Ovary (tissue), 7 donors: ENCODE measurements at regions not wholly inside any gene's neighbourhood (a gene's known extent, or its start where the extent isn't known, plus 50 kb on each side); places are given as distances from the start of the nearest gene placed in this dataset.

Experiments
- DNase-seq, 5 donors: peaks; one replicate each; pipeline ENCODE4 v3.0.0-alpha.2; 2019 to 2020
- H3K27ac ChIP-seq, 2 donors: fragments of 200-600 bp; one replicate each; pipeline versions ENCODE4 v1.5.1 to v1.8.0; 2019 to 2022
- H3K27me3 ChIP-seq: fragments of 200-600 bp; one replicate; pipeline ENCODE4 v1.8.0; 2022
- H3K36me3 ChIP-seq: fragments of 200-600 bp; sonication (generic); one replicate; pipeline ENCODE4 v1.5.1; 2019
- H3K4me1 ChIP-seq: one replicate; pipeline ENCODE4 v1.8.1; 2013; ENCODE audit warnings: mild to moderate bottlenecking, moderate library complexity; ENCODE audit not compliant: insufficient read depth
- H3K4me3 ChIP-seq: fragments of 200-600 bp; sonication (generic); one replicate; pipeline ENCODE4 v1.5.1; 2017
- H3K9me3 ChIP-seq, 2 donors: fragments of 200-600 bp in 1 of 2; sonication (generic) in 1 of 2; one replicate each; pipeline versions ENCODE4 v1.5.1 to v1.8.1; 2013 to 2019; ENCODE audit warnings: mild to moderate bottlenecking in 1 of 2, moderate library complexity in 1 of 2
- CTCF ChIP-seq, 3 donors: fragments of 450-650 bp in 2 of 3; fragments of 200-600 bp in 1 of 3; IDR thresholded peaks; one replicate each; pipeline versions ENCODE4 v1.5.1 to v1.8.0; 2016 to 2022; ENCODE audit warnings: antibody characterized with exemption in 3 of 3, mild to moderate bottlenecking in 1 of 3
- EP300 ChIP-seq: sonication (generic); formaldehyde crosslinking; IDR thresholded peaks from one replicate; pipeline ENCODE4 v1.6.1; 2017; ENCODE audit warnings: antibody characterized with exemption
- POLR2A ChIP-seq: fragments of 450-650 bp; IDR thresholded peaks from one replicate; pipeline ENCODE4 v1.6.1; 2017; ENCODE audit warnings: antibody characterized with exemption, mild to moderate bottlenecking, moderate library complexity
- WGBS, 3 donors: extraction: QIAGEN DNeasy Blood & Tissue Kit in 1 of 3; methylation state at CpG; one replicate each; pipeline versions ENCODE4 v1.1.5 to v1.1.7; 2013 to 2017; 5-methylcytosine and 5-hydroxymethylcytosine counted together
- intact Hi-C, 4 donors: fragments of 100-400 bp; cut with DNase I; formaldehyde crosslinking; loops; one replicate each; pipeline versions ENCODE4 v1.11.0 to v1.15.1; 2022 to 2023
- donor health status: DM: no; HTN: no; CAD: no; lungs with moderate emphysema.
- donor health status: DM: no; HTN: no; CAD: no.
- donor health status: Bipolar disorder and iron deficiency.
- donor health status: DM: no; HTN: no; CAD: no.
- donor health status: DM: yes; HTN: yes; CAD: no.

- H3K27ac ChIP-seq = no peak overlapping the region
Observed at GRCh38 chr5:16995372-16995771, 59.3 kb upstream of the MYO10 start.

GRCh38 chr5:17000291-17000939, 64.3 kb upstream of the MYO10 start:
- Histone ChIP-seq H3K4me1 (no peaks in the 10 kb centered on the region), H3K36me3 (no peaks in the 10 kb centered on the region), H3K4me3 (no peak overlapping the region), H3K27me3 (no peaks in the 10 kb centered on the region), H3K27ac (no peak overlapping the region), H3K9me3 (no peaks in the 10 kb centered on the region)
- 22 to 32% (median 31%) methylated on average over 5 of the region's 5 CpGs for WGBS, 3 donors
- no peak for DNase-seq
- intact Hi-C loops = no loop called here
- TF ChIP-seq POLR2A (no peak), EP300 (no peak), CTCF (IDR thresholded peaks at IDR 0.05) (no peak)

More at GRCh38 chr5:16995372-16995771, 59.3 kb upstream of the MYO10 start:
- H3K27me3 ChIP-seq = no peaks in the 10 kb centered on the region
- 55 to 73% (median 68%) methylated on average over 4 of the region's 4 CpGs for WGBS, 3 donors
- DNase-seq = no peak
- intact Hi-C loops = no loop called here
- no peaks in the 10 kb centered on the region for H3K9me3 ChIP-seq
- TF ChIP-seq CTCF (IDR thresholded peaks at IDR 0.05) = no peak
- TF ChIP-seq POLR2A = no peak
- no peak for TF ChIP-seq EP300
- no peaks in the 10 kb centered on the region for H3K36me3 ChIP-seq
- no peaks in the 10 kb centered on the region for H3K4me1 ChIP-seq
- H3K4me3 ChIP-seq = no peak overlapping the region

- intact Hi-C loops = no loop called here
- Histone ChIP-seq H3K4me3 (no peak overlapping the region), H3K36me3 (no peaks in the 10 kb centered on the region), H3K9me3 (no peaks in the 10 kb centered on the region), H3K4me1 (no peaks in the 10 kb centered on the region), H3K27ac (no peak overlapping the region), H3K27me3 (no peaks in the 10 kb centered on the region)
- TF ChIP-seq POLR2A (no peak), CTCF (IDR thresholded peaks at IDR 0.05) (no peak), EP300 (no peak)
- DNase-seq = no peak
- 91 to 92% (median 91%) methylated on average over 3 of the region's 3 CpGs for WGBS, 3 donors
Observed at GRCh38 chr5:17001428-17001827, 65.3 kb upstream of the MYO10 start.

GRCh38 chr5:17004441-17005106, 68.5 kb upstream of the MYO10 start:
- Histone ChIP-seq H3K4me1 (no peaks in the 10 kb centered on the region), H3K9me3 (no peaks in the 10 kb centered on the region), H3K4me3 (no peak overlapping the region), H3K27ac (no peak overlapping the region), H3K27me3 (no peaks in the 10 kb centered on the region), H3K36me3 (no peaks in the 10 kb centered on the region)
- TF ChIP-seq CTCF (IDR thresholded peaks at IDR 0.05) = no peak
- TF ChIP-seq POLR2A = no peak
- TF ChIP-seq EP300 = no peak
- 75 to 76% (median 75%) methylated on average over 13 of the region's 13 CpGs for WGBS, 3 donors
- no peak for DNase-seq
- intact Hi-C loops = no loop called here
